Tibial artery (tissue), 4 donors: ENCODE measurements at regions not wholly inside any gene's neighbourhood (a gene's known extent, or its start where the extent isn't known, plus 50 kb on each side); places are given as distances from the start of the nearest gene placed in this dataset.

ENCODE experiments used
- DNase-seq, 2 donors: peaks; one replicate each; pipeline ENCODE4 v3.0.0-alpha.2; 2019
- H3K27ac ChIP-seq, 2 donors: fragments of 200-600 bp; sonication (generic) in 1 of 2; 1 replicate in 1 of 2; 2 replicates in 1 of 2; pipeline ENCODE4 v1.5.1; 2018 to 2019; ENCODE audit warnings: mild to moderate bottlenecking in 1 of 2
- H3K27me3 ChIP-seq, 2 donors: fragments of 200-600 bp; sonication (generic) in 1 of 2; one replicate each; pipeline versions ENCODE4 v1.5.1 to v1.6.0; 2016 to 2019
- H3K36me3 ChIP-seq, 3 donors: fragments of 200-600 bp; sonication (generic) in 2 of 3; one replicate each; pipeline ENCODE4 v1.5.1; 2016 to 2019; ENCODE audit warnings: mild to moderate bottlenecking in 2 of 3
- H3K4me1 ChIP-seq, 4 donors: fragments of 200-600 bp; sonication (generic) in 2 of 4; 1 replicate in 3 of 4; 2 replicates in 1 of 4; pipeline ENCODE4 v1.5.1; 2016 to 2019
- H3K4me3 ChIP-seq, 2 donors: fragments of 200-600 bp; sonication (generic) in 1 of 2; 1 replicate in 1 of 2; 2 replicates in 1 of 2; pipeline ENCODE4 v1.5.1; 2018 to 2019; ENCODE audit warnings: mild to moderate bottlenecking in 2 of 2
- H3K9me3 ChIP-seq, 3 donors: fragments of 200-600 bp; sonication (generic) in 1 of 3; one replicate each; pipeline ENCODE4 v1.5.1; 2016 to 2019
- CTCF ChIP-seq, 2 experiments: fragments of 200-600 bp in 1 of 2; fragments of 450-650 bp in 1 of 2; IDR thresholded peaks; one replicate each; pipeline ENCODE4 v1.5.1; 2017 to 2019; ENCODE audit warnings: antibody characterized with exemption in 2 of 2, mild to moderate bottlenecking in 1 of 2, moderate library complexity in 1 of 2
- intact Hi-C: fragments of 100-400 bp; cut with DNase I; formaldehyde crosslinking; loops from one replicate; pipeline ENCODE4 v1.15.0; 2023; ENCODE audit warnings: low total_unique reads

GRCh38 chr2:157929871-157930667 lies 53.9 kb upstream of the ACVR1 start:
- no peak overlapping the region for H3K4me3 ChIP-seq
- no peak overlapping the region for H3K27ac ChIP-seq
- peaks cover 0 to 5% of the 10 kb centered on the region in 2 donors for H3K27me3 ChIP-seq
- no peaks in the 10 kb centered on the region for H3K9me3 ChIP-seq
- intact Hi-C loops, result no loop called here
- TF ChIP-seq CTCF (IDR thresholded peaks at IDR 0.05), result no peak
- H3K36me3 ChIP-seq, result no peaks in the 10 kb centered on the region
- no peaks in the 10 kb centered on the region for H3K4me1 ChIP-seq
- no peak for DNase-seq

- Histone ChIP-seq H3K27me3 (peaks cover 0 to 5% of the 10 kb centered on the region in 2 donors), H3K27ac (no peak overlapping the region), H3K4me3 (no peak overlapping the region), H3K9me3 (no peaks in the 10 kb centered on the region), H3K4me1 (no peaks in the 10 kb centered on the region), H3K36me3 (no peaks in the 10 kb centered on the region)
- no peak for TF ChIP-seq CTCF (IDR thresholded peaks at IDR 0.05)
- intact Hi-C loops, result no loop called here
- no peak for DNase-seq
These were observed 52.2 kb upstream of the ACVR1 start for GRCh38 chr2:157928372-157928771.

GRCh38 chr2:157927155-157927554 lies 51.0 kb upstream of the ACVR1 start:
- intact Hi-C loops, result no loop called here

More at GRCh38 chr2:157927155-157927554, 51.0 kb upstream of the ACVR1 start:
- Histone ChIP-seq H3K27me3 (peaks cover 0 to under 1% of the 10 kb centered on the region in 2 donors), H3K9me3 (no peaks in the 10 kb centered on the region), H3K4me3 (no peak overlapping the region), H3K36me3 (no peaks in the 10 kb centered on the region), H3K27ac (no peak overlapping the region), H3K4me1 (no peaks in the 10 kb centered on the region)
- TF ChIP-seq CTCF (IDR thresholded peaks at IDR 0.05), result no peak
- no peak for DNase-seq
